Neural cell (in vitro differentiated cells): ENCODE measurements at regions not wholly inside any gene's neighbourhood (a gene's known extent, or its start where the extent isn't known, plus 50 kb on each side); places are given as distances from the start of the nearest gene placed in this dataset.

Source experiments
- CTCF ChIP-seq: fragments of 450-650 bp; IDR thresholded peaks from 2 replicates; pipeline ENCODE4 v1.5.1; 2014; ENCODE audit warnings: antibody characterized with exemption, mild to moderate bottlenecking, moderate library complexity; ENCODE audit not compliant: poor library complexity, severe bottlenecking
- EP300 ChIP-seq: fragments of 450-650 bp; conservative IDR thresholded peaks from 2 replicates; pipeline ENCODE4 v1.6.1; 2014; ENCODE audit warnings: antibody characterized with exemption, mild to moderate bottlenecking, moderate library complexity; ENCODE audit not compliant: poor library complexity, severe bottlenecking
- POLR2AphosphoS5 ChIP-seq: IDR thresholded peaks from 2 replicates; pipeline ENCODE4 v1.6.1; 2012
- RAD21 ChIP-seq: fragments of 450-650 bp; conservative IDR thresholded peaks from 2 replicates; pipeline ENCODE4 v1.6.1; 2014; ENCODE audit warnings: antibody characterized with exemption, mild to moderate bottlenecking, moderate library complexity
- REST ChIP-seq: IDR thresholded peaks from 2 replicates; pipeline ENCODE4 v1.6.1; 2012; ENCODE audit warnings: borderline replicate concordance
- SMC3 ChIP-seq: fragments of 450-650 bp; conservative IDR thresholded peaks from 2 replicates; pipeline ENCODE4 v1.6.1; 2014; ENCODE audit warnings: antibody characterized with exemption, mild to moderate bottlenecking, moderate library complexity; ENCODE audit not compliant: poor library complexity

GRCh38 chr18:27839141-27839540 lies 337.8 kb downstream of the CDH2 start:
- TF ChIP-seq CTCF (no peak), POLR2AphosphoS5 (no peak), SMC3 (no peak), EP300 (no peak), REST (no peak), RAD21 (no peak)
